SH-SY5Y (cell line): ENCODE measurements at regions not wholly inside any gene's neighbourhood (a gene's known extent, or its start where the extent isn't known, plus 50 kb on each side); places are given as distances from the start of the nearest gene placed in this dataset.

Experiments
- GATA2 ChIP-seq: IDR thresholded peaks from 2 replicates; pipeline ENCODE4 v1.6.1; 2011; ENCODE audit warnings: mild to moderate bottlenecking, low read depth, low read length
- GATA3 ChIP-seq: IDR thresholded peaks from 2 replicates; pipeline ENCODE4 v1.6.1; 2011; ENCODE audit warnings: low read depth, mild to moderate bottlenecking, low read length, moderate library complexity

- TF ChIP-seq GATA2 (no peak), GATA3 (no peak)
These were observed 214.1 kb upstream of the PELI2 start for GRCh38 chr14:55904086-55904485.
